Ovary (tissue), 3 donors: ENCODE measurements at regions not wholly inside any gene's neighbourhood (a gene's known extent, or its start where the extent isn't known, plus 50 kb on each side); places are given as distances from the start of the nearest gene placed in this dataset.

Experiments used
- CTCF ChIP-seq, 3 donors: fragments of 450-650 bp in 2 of 3; fragments of 200-600 bp in 1 of 3; IDR thresholded peaks; one replicate each; pipeline versions ENCODE4 v1.5.1 to v1.8.0; 2016 to 2022; ENCODE audit warnings: antibody characterized with exemption in 3 of 3, mild to moderate bottlenecking in 1 of 3
- POLR2A ChIP-seq: fragments of 450-650 bp; IDR thresholded peaks from one replicate; pipeline ENCODE4 v1.6.1; 2017; ENCODE audit warnings: antibody characterized with exemption, mild to moderate bottlenecking, moderate library complexity
- donor health status: DM: no; HTN: no; CAD: no.

GRCh38 chr6:139722530-139722929, 348.1 kb upstream of the CITED2 start:
- TF ChIP-seq CTCF (IDR thresholded peaks at IDR 0.05), result no peak
- TF ChIP-seq POLR2A, result no peak
